Loucy (cell line): ENCODE measurements at regions not wholly inside any gene's neighbourhood (a gene's known extent, or its start where the extent isn't known, plus 50 kb on each side); places are given as distances from the start of the nearest gene placed in this dataset.

Experiments used
- H2AFZ ChIP-seq: fragments of 200-600 bp; sonication (generic); 2 replicates; pipeline ENCODE4 v1.6.0; 2016; ENCODE audit warnings: antibody characterized with exemption, mild to moderate bottlenecking, low read length, moderate library complexity
- H3F3A ChIP-seq: fragments of 200-600 bp; 2 replicates; pipeline ENCODE4 v1.6.0; 2016; ENCODE audit warnings: antibody characterized with exemption, low read depth, mild to moderate bottlenecking
- H3K27me3 ChIP-seq: fragments of 200-600 bp; sonication (generic); 2 replicates; pipeline ENCODE4 v1.6.1; 2014; ENCODE audit warnings: low read length, mild to moderate bottlenecking; ENCODE audit not compliant: insufficient read depth, poor library complexity, severe bottlenecking
- H3K36me3 ChIP-seq: fragments of 200-600 bp; sonication (generic); 2 replicates; pipeline ENCODE4 v1.6.1; 2016; ENCODE audit warnings: low read length; ENCODE audit not compliant: insufficient read depth
- H3K4me1 ChIP-seq: fragments of 200-600 bp; sonication (generic); 2 replicates; pipeline ENCODE4 v1.5.1; 2014; ENCODE audit warnings: low read length, mild to moderate bottlenecking; ENCODE audit not compliant: insufficient read depth, poor library complexity, severe bottlenecking
- H3K4me2 ChIP-seq: fragments of 200-600 bp; sonication (generic); 2 replicates; pipeline ENCODE4 v1.6.0; 2014; ENCODE audit warnings: antibody characterized with exemption, low read length, low read depth, mild to moderate bottlenecking; ENCODE audit not compliant: poor library complexity, severe bottlenecking
- H3K4me3 ChIP-seq: fragments of 200-600 bp; sonication (generic); 2 replicates; pipeline ENCODE4 v1.5.1; 2014; ENCODE audit warnings: low read length, mild to moderate bottlenecking, mixed read lengths; ENCODE audit not compliant: poor library complexity, severe bottlenecking
- H3K79me2 ChIP-seq: fragments of 200-600 bp; sonication (generic); 2 replicates; pipeline ENCODE4 v1.6.1; 2014; ENCODE audit warnings: low read length; ENCODE audit not compliant: insufficient read depth
- H3K9ac ChIP-seq: fragments of 200-600 bp; sonication (generic); 2 replicates; pipeline ENCODE4 v1.6.0; 2014; ENCODE audit warnings: mild to moderate bottlenecking, low read depth, low read length, moderate library complexity; ENCODE audit not compliant: poor library complexity, severe bottlenecking
- H3K9me2 ChIP-seq: fragments of 200-600 bp; sonication (generic); replicated peaks from 2 replicates; pipeline ENCODE4 v1.6.1; 2016; ENCODE audit warnings: low read depth, low read length, mixed read lengths
- H3K9me3 ChIP-seq: fragments of 200-600 bp; sonication (generic); 2 replicates; pipeline ENCODE4 v1.6.1; 2014; ENCODE audit warnings: mild to moderate bottlenecking, antibody characterized with exemption, low read length, low read depth; ENCODE audit not compliant: insufficient read depth
- H4K20me1 ChIP-seq: fragments of 200-600 bp; sonication (generic); 2 replicates; pipeline ENCODE4 v1.6.0; 2014; ENCODE audit warnings: antibody characterized with exemption, low read length, mild to moderate bottlenecking; ENCODE audit not compliant: insufficient read depth, poor library complexity, severe bottlenecking
- CTCF ChIP-seq: fragments of 200-600 bp; sonication (generic); conservative IDR thresholded peaks from 2 replicates; pipeline ENCODE4 v1.5.1; 2014; ENCODE audit warnings: mild to moderate bottlenecking, antibody characterized with exemption, low read length
- EZH2phosphoT487 ChIP-seq: fragments of 200-600 bp; IDR thresholded peaks from 2 replicates; pipeline ENCODE4 v1.6.1; 2018; ENCODE audit warnings: antibody characterized with exemption, mild to moderate bottlenecking, moderate library complexity, borderline replicate concordance

GRCh38 chr5:96287136-96287535 lies 145.9 kb downstream of the PCSK1 start:
- no peak for TF ChIP-seq EZH2phosphoT487
- no peak for TF ChIP-seq CTCF
- Histone ChIP-seq H3K4me2 (no peak overlapping the region), H3K4me1 (no peaks in the 10 kb centered on the region), H3F3A (no peaks in the 10 kb centered on the region), H4K20me1 (no peaks in the 10 kb centered on the region), H3K79me2 (no peaks in the 10 kb centered on the region), H3K4me3 (no peak overlapping the region), H3K9me3 (no peaks in the 10 kb centered on the region), H3K36me3 (no peaks in the 10 kb centered on the region), H3K9ac (no peak overlapping the region), H3K9me2 (no peaks in the 10 kb centered on the region), H2AFZ (no peak overlapping the region), H3K27me3 (no peaks in the 10 kb centered on the region)

GRCh38 chr5:96285823-96286222 lies 147.2 kb downstream of the PCSK1 start:
- Histone ChIP-seq H3F3A (no peaks in the 10 kb centered on the region), H3K9me3 (no peaks in the 10 kb centered on the region), H4K20me1 (no peaks in the 10 kb centered on the region), H3K36me3 (no peaks in the 10 kb centered on the region), H3K27me3 (no peaks in the 10 kb centered on the region), H3K79me2 (no peaks in the 10 kb centered on the region), H3K4me3 (no peak overlapping the region), H2AFZ (no peak overlapping the region), H3K4me1 (no peaks in the 10 kb centered on the region), H3K9me2 (no peaks in the 10 kb centered on the region), H3K4me2 (no peak overlapping the region), H3K9ac (no peak overlapping the region)
- TF ChIP-seq CTCF (no peak), EZH2phosphoT487 (no peak)

- Histone ChIP-seq H3K9ac (no peak overlapping the region), H3K9me3 (no peaks in the 10 kb centered on the region), H3F3A (no peaks in the 10 kb centered on the region), H3K9me2 (no peaks in the 10 kb centered on the region), H3K4me1 (no peaks in the 10 kb centered on the region), H3K4me2 (no peak overlapping the region), H3K36me3 (no peaks in the 10 kb centered on the region), H3K79me2 (no peaks in the 10 kb centered on the region), H3K27me3 (no peaks in the 10 kb centered on the region), H2AFZ (no peak overlapping the region), H4K20me1 (no peaks in the 10 kb centered on the region), H3K4me3 (no peak overlapping the region)
- TF ChIP-seq EZH2phosphoT487 (no peak), CTCF (no peak)
Observed at GRCh38 chr5:96284727-96285389, 148.2 kb downstream of the PCSK1 start.
